ENCODE measurements at regions not wholly inside any gene's neighbourhood (a gene's known extent, or its start where the extent isn't known, plus 50 kb on each side); places are given as distances from the start of the nearest gene placed in this dataset.
"Not testable (repeated sequence)": the region's sequence is repeated elsewhere in the genome, so short reads cannot be mapped to it uniquely, and the experiment has no call there.

DNA sequence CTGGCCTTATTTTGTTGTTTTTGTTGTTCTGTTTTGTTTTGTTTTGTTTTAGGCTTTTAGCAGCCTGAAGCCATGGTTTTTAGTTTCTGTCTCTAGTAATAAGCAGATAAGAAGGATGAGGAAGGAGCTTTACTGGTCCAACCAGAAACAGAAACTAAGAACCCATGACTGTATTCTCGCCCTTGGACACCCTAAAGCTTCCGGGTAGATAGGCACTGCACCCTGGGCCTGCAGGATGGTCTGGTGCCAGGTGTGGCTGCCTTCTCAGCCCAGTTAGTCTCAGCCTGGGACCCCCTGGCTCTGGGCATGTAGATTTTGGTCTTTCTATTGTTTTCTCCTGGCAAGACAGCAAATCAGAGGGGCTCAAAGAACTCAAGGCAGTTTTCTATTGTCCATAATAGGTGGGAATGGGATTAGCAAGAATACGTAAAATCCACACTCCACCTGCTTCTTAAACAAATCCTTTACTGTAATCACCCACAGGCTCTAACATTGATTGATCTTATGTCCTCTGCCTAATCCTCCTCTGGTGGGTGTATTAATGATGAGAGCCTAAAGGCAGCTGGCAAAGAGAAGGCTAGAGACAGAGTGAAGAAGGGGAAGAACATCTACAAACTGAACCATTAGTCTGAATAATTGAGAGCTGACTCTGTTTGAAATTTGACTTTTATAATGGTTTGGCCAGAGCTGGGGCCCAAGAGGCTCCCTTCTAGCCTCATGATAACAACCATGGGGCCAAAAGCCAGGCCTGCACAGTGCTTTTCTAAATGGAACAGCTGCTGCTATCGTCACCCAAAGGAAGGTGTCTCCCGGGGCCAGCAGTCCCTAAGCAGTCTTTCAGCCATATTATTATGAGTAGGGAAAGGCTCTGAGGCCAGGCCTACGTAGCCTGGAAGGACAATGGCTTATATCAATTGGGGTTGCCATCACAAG, 106.8 kb upstream of the ATP1A1 start:
- no peak for DNase-seq

DNA sequence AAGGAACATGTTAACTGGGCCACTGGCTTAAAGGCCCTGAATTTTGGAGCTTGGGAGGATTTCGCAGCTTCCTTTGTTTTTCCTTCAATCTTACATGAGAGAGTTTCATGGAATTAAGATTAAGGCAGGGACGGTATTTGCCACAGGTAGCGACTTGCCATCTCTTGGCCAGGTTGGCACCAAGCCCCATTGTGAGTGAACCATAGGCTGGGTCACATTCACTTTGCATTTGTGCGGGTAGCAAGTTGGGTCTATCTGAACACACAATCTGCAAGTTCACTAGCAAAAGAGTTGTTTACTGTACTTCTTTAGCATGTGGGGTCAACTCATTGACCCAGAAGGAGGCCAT, 106.2 kb upstream of the ATP1A1 start:
- DNase-seq: no peak

GRCh38 chr1:116268211-116268610, 104.8 kb upstream of the ATP1A1 start:
- DNase-seq: peak; percentile 4

GRCh38 chr1:116270316-116271057, 102.6 kb upstream of the ATP1A1 start:
- DNase-seq: no peak

GRCh38 chr1:116273042-116273783, 99.8 kb upstream of the ATP1A1 start:
- DNase-seq: no peak

GRCh38 chr1:116276532-116276931, 96.5 kb upstream of the ATP1A1 start:
- DNase-seq: no peak

DNA sequence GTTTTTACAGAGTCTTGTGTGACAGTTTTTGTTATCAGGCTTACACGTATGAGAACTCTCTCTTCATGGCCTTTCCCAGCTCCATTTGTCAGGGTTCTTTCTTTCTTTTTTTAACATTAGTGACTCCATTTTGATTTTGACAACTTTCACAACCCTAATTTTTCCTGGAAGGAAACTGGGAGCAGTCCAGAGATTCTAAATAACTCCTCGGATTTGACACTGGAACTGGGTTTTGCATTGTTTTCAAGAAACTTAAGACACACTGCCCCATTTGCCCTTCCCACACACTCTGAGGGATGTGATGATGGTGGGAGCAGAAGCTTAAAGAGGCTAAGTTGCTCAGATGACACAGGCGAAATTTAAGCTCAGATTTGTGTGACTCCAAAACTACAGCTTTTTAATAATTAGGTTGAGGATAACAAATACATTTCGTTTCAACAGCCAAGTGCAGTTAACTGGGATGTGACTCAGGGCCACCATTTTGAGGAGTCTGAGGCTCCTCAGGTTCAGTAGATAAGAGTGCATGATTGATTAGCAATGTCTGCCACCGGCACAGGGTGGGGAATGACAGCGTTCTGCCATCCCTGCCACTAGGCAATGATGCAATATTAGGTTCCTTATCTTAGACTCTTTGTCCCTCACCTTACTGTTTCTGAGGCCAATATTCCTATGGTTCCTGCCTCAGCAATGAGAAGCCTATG, 95.1 kb upstream of the ATP1A1 start:
- no peak for DNase-seq

- no peak for DNase-seq
Measured at GRCh38 chr1:116278541-116278866, 94.5 kb upstream of the ATP1A1 start.

DNA sequence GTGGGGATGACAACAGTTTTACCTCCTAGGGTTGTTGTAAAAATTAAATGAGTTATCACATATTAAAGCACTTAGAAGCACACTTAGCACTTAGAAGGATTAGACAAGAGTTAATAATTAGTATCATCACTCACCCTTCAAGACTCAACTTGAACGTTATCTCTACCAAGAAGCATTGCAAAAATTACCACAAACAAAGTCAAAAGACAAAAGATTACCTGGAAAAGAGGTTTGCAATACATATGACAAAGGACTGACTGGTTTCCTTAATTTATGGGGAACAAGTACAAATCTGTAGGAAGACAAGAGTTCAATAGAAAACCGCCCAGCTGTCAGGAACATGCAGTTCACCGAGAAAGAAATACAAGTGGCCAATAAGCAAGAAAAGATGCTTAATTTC, 93.3 kb upstream of the ATP1A1 start:
- DNase-seq: no peak

- no peak for DNase-seq
Measured at GRCh38 chr1:116284819-116285390, 88.1 kb upstream of the ATP1A1 start.

DNA sequence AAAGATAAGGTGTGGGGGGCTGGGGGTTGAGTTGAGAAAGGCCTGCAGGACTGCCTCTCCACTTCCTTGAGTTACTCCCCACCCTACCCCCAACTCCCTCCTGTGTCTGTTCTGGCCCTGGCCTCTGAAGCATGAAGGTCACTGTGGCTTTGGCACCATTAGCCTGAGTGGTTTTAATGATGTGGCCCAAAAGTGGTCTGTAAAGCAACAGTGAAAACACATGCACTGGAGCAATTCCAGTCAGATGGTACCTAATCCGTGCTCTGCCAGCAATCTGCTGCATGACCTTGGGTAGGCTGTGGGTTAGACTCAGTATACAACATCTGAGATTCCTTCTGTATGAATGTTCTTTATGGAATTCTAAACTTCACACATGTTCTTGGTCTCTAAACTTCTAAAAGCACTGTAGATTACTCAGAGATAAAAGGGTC, 86.5 kb upstream of the ATP1A1 start:
- no peak for DNase-seq

DNA sequence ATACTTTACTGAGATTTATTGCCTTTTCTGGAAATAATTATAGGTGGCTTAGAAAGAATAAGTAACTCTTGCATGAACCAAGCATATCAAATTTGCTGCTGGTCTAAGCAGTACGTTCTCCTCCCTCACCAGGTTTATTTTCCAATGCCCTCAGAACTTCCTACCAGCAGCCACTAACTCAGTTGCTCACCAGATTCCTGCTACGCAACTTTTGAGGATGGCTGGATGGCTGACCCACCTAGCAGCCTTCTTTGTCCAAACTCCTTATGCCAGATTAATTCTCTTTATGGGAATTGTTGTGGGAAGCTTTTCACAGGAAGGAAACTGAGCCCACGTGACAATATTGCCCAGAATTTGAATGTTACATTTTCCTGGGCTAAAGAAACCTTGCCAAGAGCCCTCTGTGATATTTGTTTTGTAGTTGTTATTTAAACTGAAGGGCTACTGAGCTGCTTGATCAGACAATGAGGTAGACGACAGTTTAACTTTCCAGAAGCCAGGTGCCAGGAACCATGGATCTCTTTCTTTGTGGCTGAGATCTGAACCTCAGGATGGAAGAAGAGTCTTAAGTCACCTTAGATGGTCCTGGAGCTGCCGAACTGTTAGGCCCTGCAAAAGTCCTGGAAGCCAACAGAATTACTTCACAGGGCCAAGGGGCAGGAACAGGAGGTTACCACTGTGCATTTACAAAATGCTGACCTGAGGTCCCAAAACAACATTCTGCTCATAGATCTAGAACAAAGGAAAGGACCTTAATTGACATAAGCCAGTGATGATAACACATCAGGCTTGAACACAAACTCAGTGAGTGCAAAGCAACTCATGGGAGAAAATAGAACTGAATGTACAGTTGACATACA, 85.5 kb upstream of the ATP1A1 start:
- DNase-seq: no peak

- no peak for DNase-seq
Measured at GRCh38 chr1:116288201-116288598, 84.8 kb upstream of the ATP1A1 start.

DNA sequence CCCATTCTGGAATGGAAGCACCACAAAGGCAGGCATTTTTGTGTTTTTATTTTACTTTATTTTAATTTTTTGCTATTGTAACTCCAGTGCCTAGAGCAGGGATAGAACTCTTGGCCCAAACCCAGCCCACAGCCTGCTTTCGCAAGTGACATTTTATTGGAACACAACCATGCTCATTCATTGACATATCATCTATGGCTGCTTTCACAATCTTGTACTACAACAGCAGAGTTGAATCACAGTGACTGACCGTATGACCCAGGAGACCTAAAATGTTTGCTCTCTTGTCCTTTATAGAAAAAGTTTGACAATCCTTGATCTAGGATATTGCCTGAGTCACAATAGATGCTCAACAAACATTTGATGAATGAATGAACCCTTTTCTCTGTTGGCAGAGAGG, 83.9 kb upstream of the ATP1A1 start:
- no peak for DNase-seq

- no peak for DNase-seq
Measured at GRCh38 chr1:116290085-116290705, 82.8 kb upstream of the ATP1A1 start.

DNA sequence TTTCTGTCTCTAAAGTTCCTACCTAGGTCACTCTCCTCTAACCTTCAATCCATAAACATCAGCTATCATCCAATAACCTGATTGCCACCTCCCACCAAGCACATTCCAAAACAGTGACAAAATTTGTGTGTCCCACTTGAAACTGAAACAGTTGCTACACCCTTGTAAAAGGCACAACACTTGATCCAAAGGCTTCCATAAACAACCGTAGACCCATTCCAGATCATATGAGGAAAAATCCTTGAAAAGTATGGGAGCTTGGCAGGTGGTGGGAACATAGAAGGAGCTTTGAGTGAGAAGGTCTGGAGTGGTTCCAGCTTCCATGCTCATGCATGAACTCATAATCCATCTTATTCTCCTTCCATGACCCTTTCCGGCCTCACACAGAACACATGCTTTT, 82.0 kb upstream of the ATP1A1 start:
- DNase-seq: no peak

DNA sequence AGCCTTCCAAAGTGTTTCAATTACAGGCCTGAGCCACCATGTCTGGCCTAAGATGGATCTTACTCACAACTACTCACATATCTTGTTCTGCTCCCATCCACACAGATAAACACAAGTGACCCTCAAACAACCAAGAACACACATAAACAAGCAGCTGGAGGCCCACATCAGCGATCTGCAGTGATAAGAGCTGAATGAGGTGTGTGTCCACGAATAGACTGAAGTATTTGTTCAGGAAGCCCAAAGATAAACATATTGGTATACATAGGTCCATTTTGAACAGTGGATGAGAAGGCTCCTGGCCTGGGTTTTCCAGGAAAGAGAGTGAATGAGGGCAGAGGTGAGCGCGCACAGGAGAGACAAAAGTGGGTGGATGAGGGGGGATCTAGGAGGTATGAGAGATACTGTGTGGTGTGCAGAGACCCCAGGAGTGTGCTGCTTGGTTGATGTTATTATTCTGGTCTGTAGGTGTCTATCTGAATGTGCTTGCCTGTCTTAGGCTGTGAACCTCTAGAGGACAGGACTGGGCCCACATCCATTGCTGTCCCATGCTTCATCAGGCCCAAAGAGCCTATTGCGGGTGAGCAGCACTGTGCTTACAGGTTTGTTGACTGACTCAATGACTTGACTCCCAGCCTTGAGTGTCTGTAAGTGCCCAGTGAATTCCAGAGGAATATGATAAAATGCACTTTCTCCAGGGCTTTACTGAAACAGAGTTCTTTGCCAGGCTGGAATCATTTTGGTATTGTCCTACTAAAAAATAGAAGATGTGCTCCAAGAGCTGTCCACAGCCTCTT, 79.9 kb upstream of the ATP1A1 start:
- peak; percentile 28 for DNase-seq

DNA sequence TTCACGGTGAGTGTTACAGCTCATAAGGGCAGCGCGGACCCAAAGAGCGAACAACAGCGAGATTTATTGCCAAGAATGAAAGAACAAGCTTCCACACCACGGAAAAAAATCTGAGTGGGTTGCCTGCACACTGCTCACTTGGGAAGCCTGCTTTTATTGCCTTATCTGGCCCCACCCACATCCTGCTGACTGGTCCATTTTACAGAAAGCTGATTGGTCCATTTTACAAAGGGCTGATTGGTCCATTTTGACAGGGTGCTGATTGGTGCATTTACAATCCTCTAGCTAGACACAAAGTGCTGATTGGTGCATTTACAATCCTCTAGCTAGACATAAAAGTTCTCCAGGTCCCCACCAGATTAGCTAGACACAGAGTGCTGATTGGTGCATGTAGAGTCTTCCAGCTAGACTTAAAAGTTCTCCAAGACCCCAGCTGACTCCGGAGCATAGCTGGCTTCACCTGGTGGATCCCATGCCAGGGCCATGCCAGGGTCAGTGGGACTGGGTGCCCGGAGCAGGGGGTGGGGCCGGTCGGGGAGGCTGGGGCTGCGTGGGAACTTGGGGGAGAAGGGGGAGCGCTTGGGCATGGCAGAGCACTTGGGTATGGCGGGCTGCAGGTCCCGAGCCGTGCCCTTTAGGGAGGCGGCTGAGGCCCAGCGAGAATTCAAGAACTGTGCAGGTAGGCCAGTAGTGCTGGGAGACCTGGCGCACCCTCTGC, 75.4 kb upstream of the ATP1A1 start:
- DNase-seq: no peak

DNA sequence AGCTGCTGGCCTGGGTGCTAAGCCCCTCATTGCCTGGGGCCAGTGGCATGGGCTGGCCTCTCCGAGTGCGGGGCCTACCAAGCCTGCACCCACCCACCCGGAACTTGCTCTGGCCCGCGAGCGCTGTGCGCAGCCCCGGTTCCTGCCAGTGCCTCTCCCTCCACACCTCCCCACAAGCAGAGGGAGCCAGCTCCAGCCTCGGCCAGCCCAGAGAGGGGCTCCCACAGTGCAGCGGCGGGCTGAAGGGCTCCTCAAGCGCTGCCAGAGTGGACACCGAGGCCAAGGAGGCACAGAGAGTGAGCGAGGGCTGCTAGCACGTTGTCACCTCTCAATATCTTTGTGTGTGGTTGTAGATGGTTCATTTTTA, 74.8 kb upstream of the ATP1A1 start:
- DNase-seq: not testable (repeated sequence)

DNA sequence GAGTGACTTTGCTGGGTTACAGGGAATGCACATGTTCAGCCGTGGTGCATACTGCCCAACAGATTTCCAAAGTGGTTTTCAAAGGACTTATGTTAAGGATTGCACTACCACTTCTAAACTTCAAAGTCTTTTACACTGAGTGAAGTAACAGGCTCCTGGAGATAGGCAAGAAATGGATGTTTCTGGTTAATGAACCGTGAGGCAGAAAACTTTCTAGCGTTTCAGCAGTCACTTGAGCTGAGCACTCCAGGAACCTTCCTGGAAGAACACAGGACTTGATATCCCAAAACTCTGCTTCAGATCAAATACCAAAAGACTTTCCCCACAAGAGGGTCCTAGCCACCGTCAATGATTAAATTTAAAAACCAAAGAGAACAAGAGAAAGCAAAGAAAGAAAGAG, 74.3 kb upstream of the ATP1A1 start:
- DNase-seq: no peak

Measured in NCI-H748 treated with DMSO at 0.1 percent for 48 hours (cell line).